ENCODE measurements at regions not wholly inside any gene's neighbourhood (a gene's known extent, or its start where the extent isn't known, plus 50 kb on each side); places are given as distances from the start of the nearest gene placed in this dataset.
A peak's percentile ranks its signal among the peaks of the same experiment; 100 is the strongest.

DNA sequence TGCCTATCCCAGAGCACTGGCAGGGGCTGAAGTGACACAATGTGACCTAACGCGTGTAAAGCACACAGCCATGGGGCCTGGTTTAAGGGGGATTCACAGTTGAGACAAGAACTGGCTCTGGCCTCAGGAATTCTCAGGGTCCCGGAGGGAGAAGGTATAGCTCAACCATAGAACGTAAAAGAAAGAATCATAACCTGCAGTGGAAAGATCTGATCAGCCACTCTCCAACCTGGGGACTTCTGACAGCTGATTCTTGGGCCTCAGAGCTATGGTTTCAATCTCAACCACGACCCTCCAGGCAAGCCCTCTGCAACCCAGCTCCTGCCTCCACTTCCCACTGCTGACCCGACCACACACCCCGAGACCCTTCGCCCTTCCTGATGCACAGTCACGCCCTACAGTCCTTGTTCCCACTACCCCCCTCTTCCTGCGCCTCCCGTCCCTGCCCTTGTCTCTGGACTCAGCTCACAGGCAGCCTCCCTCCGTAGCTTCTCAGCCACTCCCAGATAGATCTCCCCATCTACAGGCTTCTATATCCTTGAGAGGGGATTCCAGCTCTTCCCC is 245.2 kb downstream of the BUB3 start:
- DNase-seq (ENCODE audit: low read depth in 2 of 3, low spot score in 2 of 3): no peak

DNA sequence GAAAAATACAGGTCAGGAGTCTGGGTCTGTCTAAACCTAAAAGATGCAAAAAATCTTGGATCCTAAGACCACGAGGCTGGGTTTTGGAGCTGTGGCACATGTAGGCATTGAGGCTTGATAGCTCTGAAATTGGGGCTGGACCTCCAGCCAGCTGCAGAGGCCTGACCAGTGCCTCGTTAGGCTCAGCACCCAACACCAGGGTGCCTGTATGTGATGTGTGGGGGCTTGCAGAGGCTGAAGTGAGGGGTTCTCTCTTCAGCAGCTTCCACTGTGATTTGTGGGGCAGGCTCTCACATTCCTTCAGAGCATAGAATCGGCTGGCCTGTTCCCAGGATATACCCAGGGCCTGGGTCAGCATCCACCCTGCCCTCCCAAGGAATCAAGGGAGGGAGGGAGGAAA is 247.8 kb downstream of the BUB3 start:
- no peak for DNase-seq (ENCODE audit: low read depth in 2 of 3, low spot score in 2 of 3)

DNA sequence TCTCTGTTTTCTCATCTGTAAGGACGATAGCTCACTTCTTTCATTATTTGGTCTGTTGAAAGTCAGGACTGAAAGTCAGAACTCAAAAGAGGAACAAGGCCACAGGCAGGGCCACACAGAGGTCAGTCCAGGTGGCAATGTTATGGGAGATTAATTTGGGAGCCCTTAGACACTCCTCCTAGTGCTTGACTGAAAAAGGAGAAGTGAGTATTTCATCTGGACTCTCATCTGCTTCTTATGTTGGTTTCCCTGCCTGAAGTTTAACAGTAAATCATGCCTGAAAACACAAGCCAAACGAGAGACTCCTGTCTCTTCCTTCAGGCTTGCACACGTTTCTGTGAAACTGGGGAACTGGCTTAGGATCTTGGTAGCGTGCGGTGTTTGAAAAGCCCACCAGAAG is 248.5 kb downstream of the BUB3 start:
- peak in 2 of 3 donors; percentile 18 to 72 for DNase-seq (ENCODE audit: low read depth in 2 of 3, low spot score in 2 of 3)

DNA sequence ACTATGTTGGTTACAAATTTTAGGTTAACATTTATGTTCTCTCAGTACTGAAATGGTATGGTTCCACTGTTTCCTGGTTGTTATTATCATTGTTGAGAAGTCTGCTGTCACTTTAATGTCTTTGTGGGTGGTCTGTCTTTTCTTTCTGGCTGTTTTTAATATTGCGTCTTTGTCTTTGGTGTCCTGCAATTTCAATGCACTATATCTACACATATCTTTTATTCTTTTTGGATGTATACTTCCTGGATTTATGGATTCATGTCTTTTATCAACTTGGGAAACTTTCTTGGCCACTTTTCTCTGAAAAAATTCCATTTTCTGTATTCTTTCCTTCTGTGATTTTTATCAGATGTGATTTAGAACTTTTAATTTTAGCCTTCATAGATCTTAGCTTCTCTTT is 250.2 kb downstream of the BUB3 start:
- no peak for DNase-seq (ENCODE audit: low read depth in 2 of 3, low spot score in 2 of 3)

DNA sequence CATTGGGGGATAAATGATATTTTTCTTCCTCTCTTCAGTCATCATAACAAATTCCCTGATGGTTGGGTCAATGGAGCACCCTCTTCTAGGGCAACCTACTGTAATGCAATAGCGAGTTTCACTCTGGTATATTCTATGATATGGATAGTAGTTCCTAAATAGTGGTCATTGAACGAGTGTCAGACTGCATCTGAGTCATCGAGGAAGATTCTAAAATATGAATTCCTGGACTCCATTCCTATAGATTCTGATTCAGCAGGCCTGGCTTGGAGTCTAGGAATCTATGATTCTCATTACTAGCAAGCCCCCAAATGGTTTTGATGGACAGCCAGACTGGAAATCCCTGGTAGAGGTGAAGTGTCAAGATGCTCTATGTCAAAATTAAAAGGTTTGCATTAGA is 254.5 kb downstream of the BUB3 start:
- no peak for DNase-seq (ENCODE audit: low read depth in 2 of 3, low spot score in 2 of 3)

DNA sequence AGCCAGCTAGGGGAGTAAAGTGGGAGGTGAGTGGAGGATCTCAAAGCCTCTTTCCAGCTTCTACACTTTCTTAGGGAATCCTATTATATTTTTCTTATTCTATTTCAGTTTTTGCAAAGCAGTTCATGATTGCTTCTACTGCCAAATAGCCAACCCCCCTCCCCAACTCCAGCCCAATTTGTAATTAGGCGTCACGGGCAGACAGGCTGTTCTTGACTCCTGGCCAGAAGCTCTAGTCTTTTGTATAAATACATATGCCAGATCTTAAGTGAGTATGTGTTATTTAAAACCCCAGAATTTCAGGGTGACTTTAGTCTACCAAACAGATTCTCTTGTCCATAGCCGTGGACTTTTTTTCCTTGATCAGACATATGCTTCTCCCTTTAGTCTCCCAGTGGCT is 255.2 kb downstream of the BUB3 start:
- DNase-seq (ENCODE audit: low read depth in 2 of 3, low spot score in 2 of 3): no peak

DNA sequence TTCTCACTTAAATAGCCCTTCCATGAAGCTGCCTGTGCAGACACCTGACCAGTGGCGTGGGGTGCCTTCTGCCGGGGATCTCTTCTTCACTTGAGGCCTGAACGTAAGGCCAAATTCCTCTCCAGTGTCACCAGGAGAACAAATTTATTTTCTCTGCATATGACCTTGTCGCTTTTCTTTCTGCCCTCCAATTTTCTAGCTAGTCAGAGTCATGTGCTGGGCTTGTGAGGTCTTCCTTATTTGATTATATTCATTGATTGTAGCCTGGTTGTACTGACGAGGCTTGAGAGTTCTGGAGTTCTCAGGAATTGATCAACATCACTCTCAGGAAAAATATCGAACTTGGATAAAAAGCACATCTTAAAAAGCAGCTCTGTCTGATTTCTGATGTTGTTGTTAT is 255.7 kb downstream of the BUB3 start:
- DNase-seq (ENCODE audit: low read depth in 2 of 3, low spot score in 2 of 3): no peak

DNA sequence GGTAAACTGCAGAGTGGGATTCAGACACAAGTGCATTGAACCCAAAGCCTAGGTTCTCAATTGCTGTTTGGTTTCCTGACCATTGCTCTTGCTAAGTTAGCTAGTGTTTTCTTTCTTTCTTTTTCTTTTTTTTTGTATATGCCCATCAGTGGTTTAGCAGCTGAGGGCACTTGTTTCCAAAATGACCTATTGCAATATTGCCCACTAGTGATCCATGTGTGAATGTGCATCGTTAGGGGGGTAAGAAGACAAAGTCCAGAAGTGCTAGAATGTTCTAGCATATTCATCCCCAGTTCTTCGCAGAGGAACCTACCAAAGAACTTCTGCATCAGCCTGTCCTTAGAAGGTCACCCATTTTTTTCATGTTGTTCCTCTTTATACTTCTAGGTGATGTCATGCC is 252.8 kb upstream of the GPR26 start:
- no peak for DNase-seq (ENCODE audit: low read depth in 2 of 3, low spot score in 2 of 3)

DNA sequence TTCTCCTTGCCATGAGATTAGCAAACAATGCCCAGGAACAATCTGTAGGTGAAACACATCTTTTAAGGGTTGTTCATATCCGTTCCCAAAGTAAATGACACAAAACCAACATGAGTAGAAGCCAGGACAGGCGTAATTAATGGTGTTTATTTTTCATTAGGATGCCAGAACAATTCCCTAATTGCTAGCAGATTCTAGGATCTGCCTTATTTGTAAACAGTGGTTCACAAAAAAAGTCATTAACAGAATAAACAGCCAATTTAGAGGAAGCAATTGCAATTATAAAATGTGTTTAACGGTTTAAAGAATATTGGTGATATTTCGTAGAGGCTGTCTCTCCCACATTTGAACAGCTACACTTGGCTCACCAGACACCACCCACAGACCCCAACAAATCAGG is 250.6 kb upstream of the GPR26 start:
- no peak for DNase-seq (ENCODE audit: low read depth in 2 of 3, low spot score in 2 of 3)

DNA sequence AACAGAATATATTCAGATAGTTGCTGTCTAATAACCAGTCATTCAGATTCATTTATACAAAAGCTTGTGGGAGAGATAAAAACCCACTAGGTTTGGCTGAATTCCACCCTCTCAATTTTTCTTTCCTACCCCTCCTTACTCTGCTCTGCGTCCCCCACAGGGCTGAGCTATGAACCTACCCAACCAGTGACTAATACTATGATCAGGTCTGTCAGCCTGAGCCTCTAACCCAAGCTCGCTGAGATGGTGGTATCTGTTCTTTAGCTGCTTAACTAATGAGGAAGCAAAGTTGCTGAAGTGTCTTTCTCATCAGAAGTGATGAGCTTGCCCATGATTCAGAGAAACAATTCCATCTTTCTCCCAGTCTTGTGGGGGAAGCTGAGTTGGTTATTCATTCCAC is 248.7 kb upstream of the GPR26 start:
- no peak for DNase-seq (ENCODE audit: low read depth in 2 of 3, low spot score in 2 of 3)

DNA sequence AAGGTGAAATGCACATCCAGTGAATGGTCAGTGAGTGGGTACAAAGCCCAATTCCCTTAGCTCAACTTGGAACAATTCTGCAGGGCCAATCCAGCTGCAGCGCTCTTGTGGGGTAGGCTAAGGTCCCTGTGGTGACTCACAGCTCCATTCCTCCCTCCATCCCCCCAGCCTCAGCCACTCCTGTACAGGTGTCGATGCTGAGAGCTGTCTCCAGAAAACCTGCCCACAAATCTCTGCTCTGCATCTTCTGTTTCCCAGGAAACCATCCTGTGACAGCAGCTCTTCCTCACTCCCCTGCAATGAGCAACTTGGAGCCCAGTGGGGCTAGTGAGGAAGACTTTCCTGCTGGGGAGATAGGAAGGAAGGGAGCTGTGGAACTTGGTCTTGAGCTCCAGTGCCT is 244.7 kb upstream of the GPR26 start:
- no peak for DNase-seq (ENCODE audit: low read depth in 2 of 3, low spot score in 2 of 3)

DNA sequence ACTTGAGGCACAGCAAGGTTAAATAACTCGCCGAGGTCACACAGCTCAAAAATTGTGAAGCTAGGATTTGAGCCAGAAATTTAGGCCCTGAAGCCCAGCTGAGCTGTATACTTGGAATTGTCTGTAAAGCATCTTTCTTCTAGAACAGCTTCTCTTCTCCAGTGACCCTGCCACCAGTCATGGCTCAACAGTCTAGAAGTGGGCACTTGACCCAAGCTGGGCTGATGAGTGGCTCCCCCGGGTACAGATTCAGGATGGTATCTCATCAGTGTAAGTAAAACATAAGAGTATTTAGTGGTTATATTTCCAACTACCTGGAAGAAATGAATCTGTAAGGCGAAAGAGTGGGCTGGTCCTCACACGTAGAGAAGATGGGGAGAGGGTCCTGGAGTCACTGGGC is 243.9 kb upstream of the GPR26 start:
- DNase-seq (ENCODE audit: low read depth in 2 of 3, low spot score in 2 of 3): no peak

DNA sequence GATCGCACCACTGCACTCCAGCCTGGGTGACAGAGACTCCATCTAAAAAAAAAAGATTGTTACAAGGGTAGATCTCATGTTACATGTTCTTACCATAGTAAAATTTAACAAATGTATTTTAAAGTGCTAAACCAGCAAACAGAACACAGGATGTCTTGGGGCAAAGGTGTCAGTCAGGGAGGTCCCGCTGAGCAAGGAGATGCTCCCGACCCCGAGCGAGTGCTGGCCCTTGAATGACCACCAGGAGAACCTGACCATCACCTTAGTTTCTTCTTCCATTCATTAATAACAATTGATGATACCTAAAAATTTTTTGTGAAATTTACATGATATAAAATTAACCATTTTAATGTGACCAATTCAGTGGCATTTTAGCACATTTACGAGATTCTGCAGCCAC is 241.6 kb upstream of the GPR26 start:
- DNase-seq (ENCODE audit: low read depth in 2 of 3, low spot score in 2 of 3): no peak

DNA sequence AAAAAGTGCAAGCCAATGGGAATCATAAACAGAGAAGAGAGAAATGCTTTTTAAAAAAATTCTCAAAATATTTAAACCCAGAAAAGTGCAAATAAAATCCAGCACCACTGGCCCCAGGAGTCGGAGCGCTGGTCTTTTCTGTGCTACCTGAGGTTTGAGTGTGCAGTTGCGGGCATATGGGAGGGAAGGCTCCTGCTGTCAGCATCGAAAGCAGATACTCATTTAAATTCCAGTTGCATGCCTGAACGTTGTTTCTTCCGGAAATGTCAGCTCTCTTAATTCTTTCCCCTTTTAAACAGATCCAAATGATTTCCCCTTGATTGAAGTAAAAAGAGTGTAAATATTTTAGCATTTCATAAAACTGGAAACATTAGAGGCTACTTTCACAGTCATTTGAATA is 240.5 kb upstream of the GPR26 start:
- no peak for DNase-seq (ENCODE audit: low read depth in 2 of 3, low spot score in 2 of 3)

DNA sequence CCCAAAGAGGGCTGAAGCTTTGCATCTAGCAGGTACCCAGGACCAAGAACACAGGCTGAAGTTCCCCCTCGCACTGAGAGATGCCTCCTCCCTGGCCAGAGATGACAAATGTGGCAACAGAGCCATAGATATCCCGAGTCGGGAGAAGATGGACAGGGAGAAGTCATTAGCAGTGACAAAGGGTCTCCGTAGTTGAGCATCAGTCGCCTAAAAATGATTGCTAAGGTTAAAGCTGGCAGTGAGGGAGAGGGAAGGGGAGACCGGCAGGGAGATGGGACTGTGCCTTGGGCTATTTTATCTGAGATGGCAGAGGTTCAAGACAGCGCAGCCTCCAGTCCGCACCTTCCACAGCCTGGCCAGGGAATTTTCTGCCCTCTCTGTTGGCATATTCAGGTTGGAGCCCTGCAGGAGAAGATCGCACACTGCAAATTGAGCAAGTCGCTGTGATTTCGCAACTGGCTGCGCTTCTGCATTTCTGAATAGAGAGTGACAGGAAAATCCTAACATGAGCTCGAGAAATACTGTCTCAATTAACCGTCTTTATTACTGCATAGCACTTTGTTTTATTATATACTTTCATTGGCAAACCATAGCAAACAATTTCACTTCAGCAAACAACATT is 238.9 kb upstream of the GPR26 start:
- DNase-seq (ENCODE audit: low read depth in 2 of 3, low spot score in 2 of 3): no peak

DNA sequence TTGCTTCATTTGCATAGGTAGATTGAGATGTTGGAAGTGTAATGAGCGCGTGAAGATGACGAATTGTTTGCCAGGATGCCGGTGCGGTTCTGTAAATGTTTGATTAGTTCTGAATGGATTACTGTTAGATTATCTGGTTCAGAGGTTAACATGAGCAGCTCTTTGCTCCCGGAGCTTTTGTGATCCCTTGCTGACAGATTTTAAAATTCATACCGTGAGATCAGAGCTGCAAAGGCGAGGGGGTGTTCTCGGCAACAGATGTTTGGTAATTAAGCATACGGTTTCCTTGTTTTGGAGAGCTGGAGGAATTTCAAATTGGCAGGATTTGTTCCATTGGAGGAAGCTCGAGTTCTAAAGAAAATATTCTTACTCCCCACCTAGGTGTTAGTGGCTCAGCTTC is 237.8 kb upstream of the GPR26 start:
- no peak for DNase-seq (ENCODE audit: low read depth in 2 of 3, low spot score in 2 of 3)

DNA sequence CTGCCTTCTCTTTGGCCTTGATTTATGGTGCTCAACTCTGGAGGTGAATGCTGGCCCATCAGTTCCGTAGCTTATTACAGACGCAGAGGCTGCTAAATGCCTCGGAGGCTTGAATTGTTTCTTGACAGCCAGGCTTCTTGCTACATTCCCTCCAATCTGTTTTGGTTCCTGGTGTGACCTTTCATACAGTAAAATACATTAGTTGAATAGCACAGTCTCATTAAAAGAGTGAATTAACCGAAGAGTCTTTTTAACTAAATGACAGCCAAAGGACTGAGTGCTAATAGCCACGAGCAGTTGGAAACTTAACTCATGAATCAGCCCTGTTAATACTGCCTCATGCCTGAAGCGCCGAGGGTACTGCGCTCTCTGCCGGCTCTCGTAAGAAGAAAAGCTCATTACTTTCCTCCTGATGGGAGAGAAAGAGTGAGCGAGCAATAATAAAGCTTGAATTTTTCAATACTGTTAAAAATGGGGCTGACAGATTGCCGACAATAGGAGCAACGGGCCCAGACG is 236.4 kb upstream of the GPR26 start:
- DNase-seq (ENCODE audit: low read depth in 2 of 3, low spot score in 2 of 3): no peak

DNA sequence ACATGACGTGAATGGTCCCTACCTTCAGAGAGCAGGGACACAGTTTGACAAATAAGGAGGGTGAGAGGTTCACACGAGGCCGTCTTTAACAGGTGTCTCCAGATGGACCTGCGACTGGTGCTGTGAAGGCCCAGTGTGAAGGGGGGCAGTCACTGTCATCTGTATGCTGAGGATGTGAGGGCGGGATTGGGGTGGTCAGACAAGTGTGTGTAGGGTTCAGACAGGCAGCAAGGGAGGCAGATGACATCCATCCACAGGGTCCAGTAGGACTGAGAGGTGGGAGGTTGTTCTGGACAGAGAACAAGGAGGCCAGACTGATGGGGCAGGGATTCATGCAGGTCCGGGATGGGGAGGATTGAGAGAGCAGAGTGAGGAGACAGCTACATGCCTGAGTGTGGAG is 232.6 kb upstream of the GPR26 start:
- DNase-seq (ENCODE audit: low read depth in 2 of 3, low spot score in 2 of 3): no peak

DNA sequence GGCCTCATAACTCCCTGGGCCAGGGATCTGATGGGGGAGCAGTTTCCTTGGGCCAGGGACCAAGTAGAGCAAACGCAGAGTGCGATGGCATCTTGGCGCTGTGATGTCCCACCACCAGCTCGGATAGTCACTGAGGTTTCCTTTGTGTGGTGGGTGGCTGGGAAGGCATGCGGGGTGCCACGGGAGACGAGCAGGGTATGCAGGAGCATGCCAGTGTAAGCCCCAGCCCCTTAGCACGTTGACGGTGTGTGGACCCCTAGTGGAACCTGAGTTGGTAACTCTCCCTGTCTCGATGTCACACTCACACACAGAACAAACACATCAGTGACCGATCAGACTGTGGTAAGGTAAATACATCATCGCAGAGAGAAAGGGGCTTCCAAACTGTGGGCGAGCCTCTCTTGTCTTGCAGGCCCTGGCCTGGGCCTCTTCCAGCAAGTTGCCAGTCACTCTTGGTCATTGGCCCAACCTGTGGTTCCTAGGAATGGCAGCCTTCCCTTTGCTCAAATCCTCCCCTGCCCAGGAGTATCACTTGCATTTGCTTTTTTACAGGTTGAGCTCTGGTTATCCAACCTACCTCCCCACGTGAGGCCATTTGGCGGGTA is 231.6 kb upstream of the GPR26 start:
- DNase-seq (ENCODE audit: low read depth in 2 of 3, low spot score in 2 of 3): no peak

DNA sequence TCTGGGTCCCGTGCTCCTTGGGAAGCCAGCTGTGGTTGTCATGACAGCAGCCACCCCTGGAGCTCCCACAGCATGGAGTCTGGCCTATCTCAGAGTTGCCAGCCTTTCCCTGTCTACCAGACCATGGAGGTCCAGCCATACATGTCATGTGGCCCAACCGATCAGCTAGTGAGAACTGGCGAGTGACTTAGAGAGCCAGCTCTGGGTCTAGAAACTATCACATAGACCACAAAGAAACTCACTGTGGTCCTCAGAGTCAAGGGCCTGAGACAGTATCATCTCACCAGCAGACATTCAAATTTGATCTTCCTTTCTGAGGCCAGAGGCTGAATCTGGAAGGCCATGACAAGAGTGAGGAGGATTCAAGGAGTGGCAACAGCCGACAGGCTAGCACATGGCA is 223.3 kb upstream of the GPR26 start:
- no peak for DNase-seq (ENCODE audit: low read depth in 2 of 3, low spot score in 2 of 3)

DNA sequence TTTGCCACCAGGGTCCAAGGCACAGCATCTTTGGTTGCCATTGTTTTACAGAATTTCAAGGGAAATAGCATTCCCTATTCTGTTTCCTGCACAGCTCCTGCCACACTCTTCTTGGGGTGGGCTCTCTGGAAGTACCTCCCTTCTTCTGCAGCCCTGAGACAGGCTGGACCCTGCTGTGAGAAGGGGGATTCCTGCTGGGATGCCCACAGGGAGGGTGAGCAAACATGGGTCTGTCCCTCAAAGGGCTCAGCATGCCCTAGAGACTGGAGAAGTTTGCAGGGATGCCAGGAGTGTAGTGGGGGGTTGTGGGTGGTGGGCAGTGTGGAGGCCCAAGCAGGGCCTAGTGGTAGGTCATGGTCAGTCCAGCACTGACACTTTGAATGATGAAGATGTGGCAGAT is 222.2 kb upstream of the GPR26 start:
- DNase-seq (ENCODE audit: low read depth in 2 of 3, low spot score in 2 of 3): no peak

DNA sequence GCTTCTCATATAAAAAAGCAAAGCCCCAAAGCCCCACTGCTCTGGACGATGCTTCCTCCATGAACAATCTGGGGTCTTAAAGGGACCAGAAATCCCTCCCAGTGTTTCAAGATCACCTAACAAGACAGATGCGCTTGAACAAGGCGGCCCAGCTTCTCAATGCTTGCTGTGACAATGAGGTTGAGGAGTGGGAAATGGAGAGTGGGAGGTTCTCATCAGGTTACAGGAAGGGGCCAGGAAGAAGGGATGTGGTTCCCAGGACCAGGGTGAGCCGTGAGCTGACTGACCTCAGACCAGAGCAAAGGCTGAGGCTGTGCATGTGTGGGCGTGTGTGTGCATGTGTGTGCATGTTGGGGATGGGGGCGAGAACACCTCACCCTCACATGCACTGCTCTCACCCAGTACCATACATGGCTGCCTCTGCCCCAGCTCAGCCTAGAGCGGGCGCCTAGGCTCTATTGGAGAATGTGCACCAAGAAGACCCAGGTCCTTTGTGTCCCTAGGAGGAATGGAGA is 220.8 kb upstream of the GPR26 start:
- no peak for DNase-seq (ENCODE audit: low read depth in 2 of 3, low spot score in 2 of 3)
